Activated B cell treated with CpG ODN at 0.5 μM for 24 hours (primary cell): ENCODE measurements at regions not wholly inside any gene's neighbourhood (a gene's known extent, or its start where the extent isn't known, plus 50 kb on each side); places are given as distances from the start of the nearest gene placed in this dataset.

Experiments
- ATAC-seq: fragments of 200-7000 bp; cut with Tn5 transposase; one replicate; pipeline ENCODE4 v1.10.0; 2021; ENCODE audit warnings: low read depth, mild to moderate bottlenecking, moderate library complexity
- CTCF ChIA-PET: fragments of 350-600 bp; sonication (Branson Sonifier 250); formaldehyde crosslinking; loops from one replicate; lab custom pipeline; 2021; ENCODE audit warnings: antibody characterized with exemption; lab: Charles Lee
- POLR2A ChIA-PET: fragments of 350-600 bp; sonication (Branson Sonifier 250); formaldehyde crosslinking; loops from one replicate; lab custom pipeline; 2021; ENCODE audit warnings: antibody characterized with exemption; lab: Charles Lee
- DNase-seq: peaks from one replicate; pipeline ENCODE4 v3.0.0; 2022
- H3K27ac Mint-ChIP-seq: one replicate; pipeline ENCODE4 v1.8.0; 2020; ENCODE audit warnings: mixed read lengths
- H3K27me3 Mint-ChIP-seq: one replicate; pipeline ENCODE4 v1.8.0; 2021; ENCODE audit warnings: mixed read lengths
- H3K36me3 Mint-ChIP-seq: one replicate; pipeline ENCODE4 v1.8.0; 2021; ENCODE audit warnings: low read depth, mixed read lengths
- H3K4me1 Mint-ChIP-seq: one replicate; pipeline ENCODE4 v1.8.0; 2021; ENCODE audit warnings: mixed read lengths
- H3K4me3 Mint-ChIP-seq: one replicate; pipeline ENCODE4 v1.8.0; 2020; ENCODE audit warnings: mild to moderate bottlenecking, mixed read lengths
- H3K9me3 Mint-ChIP-seq: one replicate; pipeline ENCODE4 v1.8.0; 2020; ENCODE audit warnings: mixed read lengths
- CTCF ChIP-seq: fragments of 200-600 bp; IDR thresholded peaks from one replicate; pipeline ENCODE4 v1.8.0; 2022; ENCODE audit warnings: antibody characterized with exemption, mild to moderate bottlenecking
- intact Hi-C: fragments of 100-400 bp; cut with micrococcal nuclease; formaldehyde crosslinking; loops from one replicate; pipeline ENCODE4 v1.15.1; 2024

- Mint-ChIP-seq H3K36me3 (no peaks in the 10 kb centered on the region), H3K9me3 (peaks cover 16% of the 10 kb centered on the region), H3K27ac (no peak overlapping the region), H3K27me3 (peaks cover 17% of the 10 kb centered on the region), H3K4me3 (no peak overlapping the region), H3K4me1 (no peaks in the 10 kb centered on the region)
- no peak for ATAC-seq
- ChIA-PET CTCF (no interaction called here), POLR2A (no interaction called here)
- no peak for DNase-seq
- intact Hi-C loops: no loop called here
- TF ChIP-seq CTCF: no peak
Observed at GRCh38 chr15:81443040-81443820, 69.2 kb upstream of the TMC3 start.

GRCh38 chr15:81442454-81442853, 68.4 kb upstream of the TMC3 start:
- DNase-seq: no peak
- Mint-ChIP-seq H3K4me3 (no peak overlapping the region), H3K9me3 (peaks cover 13% of the 10 kb centered on the region), H3K4me1 (no peaks in the 10 kb centered on the region), H3K27me3 (peaks cover 15% of the 10 kb centered on the region), H3K36me3 (no peaks in the 10 kb centered on the region), H3K27ac (no peak overlapping the region)
- intact Hi-C loops: no loop called here
- no peak for TF ChIP-seq CTCF
- CTCF ChIA-PET: no interaction called here
- ATAC-seq: no peak
- POLR2A ChIA-PET: no interaction called here

GRCh38 chr15:81434851-81435250, 60.8 kb upstream of the TMC3 start:
- Mint-ChIP-seq H3K27ac (no peak overlapping the region), H3K9me3 (peaks cover 16% of the 10 kb centered on the region), H3K4me1 (no peaks in the 10 kb centered on the region), H3K36me3 (peaks cover 3% of the 10 kb centered on the region), H3K4me3 (no peak overlapping the region), H3K27me3 (peaks cover 17% of the 10 kb centered on the region)
- no peak for TF ChIP-seq CTCF
- ATAC-seq: no peak
- ChIA-PET CTCF (no interaction called here), POLR2A (interaction anchor here (0.6 kb wide), 1 partner anchor 1426 kb away, joined by 3 read pairs; no protein-coding TSS in a partner anchor)
- no peak for DNase-seq
- intact Hi-C loops: no loop called here

GRCh38 chr15:81433462-81433861, 59.4 kb upstream of the TMC3 start:
- peaks cover 3% of the 10 kb centered on the region for H3K36me3 Mint-ChIP-seq
- ChIA-PET POLR2A (no interaction called here), CTCF (no interaction called here)
- H3K4me1 Mint-ChIP-seq: no peaks in the 10 kb centered on the region
- intact Hi-C loops: no loop called here
- peaks cover 16% of the 10 kb centered on the region for H3K9me3 Mint-ChIP-seq
- H3K4me3 Mint-ChIP-seq: no peak overlapping the region
- no peak for ATAC-seq
- TF ChIP-seq CTCF: no peak
- no peak overlapping the region for H3K27ac Mint-ChIP-seq
- peaks cover 20% of the 10 kb centered on the region for H3K27me3 Mint-ChIP-seq
- DNase-seq: no peak

GRCh38 chr15:81432179-81432578, 58.2 kb upstream of the TMC3 start:
- Mint-ChIP-seq H3K4me1 (no peaks in the 10 kb centered on the region), H3K27ac (no peak overlapping the region), H3K9me3 (peaks cover 16% of the 10 kb centered on the region), H3K36me3 (peaks cover 3% of the 10 kb centered on the region), H3K4me3 (no peak overlapping the region), H3K27me3 (peaks cover 19% of the 10 kb centered on the region)
- DNase-seq (no peak), ATAC-seq (no peak)
- CTCF ChIA-PET: no interaction called here
- intact Hi-C loops: no loop called here
- POLR2A ChIA-PET: no interaction called here
- no peak for TF ChIP-seq CTCF
